SK-N-SH treated with all-trans-retinoic acid at 6 μM for 48 hours (cell line): ENCODE measurements at regions not wholly inside any gene's neighbourhood (a gene's known extent, or its start where the extent isn't known, plus 50 kb on each side); places are given as distances from the start of the nearest gene placed in this dataset.

Experiments used
- TF ChIP-seq, protein P1 (sequence below): fragments of 250-450 bp; sonication (Bioruptor Pico); IDR thresholded peaks from 2 replicates; pipeline ENCODE4 v1.5.0; 2020; ENCODE audit warnings: mild to moderate bottlenecking, moderate library complexity
- TF ChIP-seq, protein P2 (sequence below): fragments of 250-450 bp; sonication (Bioruptor Pico); IDR thresholded peaks from 2 replicates; pipeline ENCODE4 v1.8.0; 2020; ENCODE audit warnings: mild to moderate bottlenecking, moderate library complexity, borderline replicate concordance

DNA sequence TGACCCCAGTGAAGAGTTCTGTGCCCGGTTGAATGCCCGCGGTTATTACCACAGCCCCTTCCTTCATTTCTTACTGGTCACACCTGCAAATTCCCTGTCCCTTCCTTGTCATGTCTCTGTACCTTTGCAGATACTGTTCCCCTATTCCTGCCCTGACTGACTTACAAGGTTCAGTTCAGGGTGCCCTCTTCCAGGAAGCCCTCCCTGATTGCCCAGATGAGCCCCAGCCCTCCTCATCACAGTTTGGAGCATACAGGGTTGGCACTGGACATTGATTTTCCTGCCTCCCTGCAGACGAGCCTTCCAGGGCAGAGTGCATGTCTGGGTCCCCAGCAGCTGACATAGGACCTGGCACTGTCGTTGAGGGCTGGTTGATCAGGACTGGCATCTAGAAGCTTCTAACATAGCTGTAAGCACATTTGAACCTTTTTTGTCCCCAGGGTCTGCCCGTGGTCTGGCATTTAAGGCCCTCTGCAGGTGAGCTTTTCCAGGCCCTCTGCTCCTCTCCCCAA, 70.4 kb upstream of the SHISAL1 start:
- TF ChIP-seq, protein P1, sequence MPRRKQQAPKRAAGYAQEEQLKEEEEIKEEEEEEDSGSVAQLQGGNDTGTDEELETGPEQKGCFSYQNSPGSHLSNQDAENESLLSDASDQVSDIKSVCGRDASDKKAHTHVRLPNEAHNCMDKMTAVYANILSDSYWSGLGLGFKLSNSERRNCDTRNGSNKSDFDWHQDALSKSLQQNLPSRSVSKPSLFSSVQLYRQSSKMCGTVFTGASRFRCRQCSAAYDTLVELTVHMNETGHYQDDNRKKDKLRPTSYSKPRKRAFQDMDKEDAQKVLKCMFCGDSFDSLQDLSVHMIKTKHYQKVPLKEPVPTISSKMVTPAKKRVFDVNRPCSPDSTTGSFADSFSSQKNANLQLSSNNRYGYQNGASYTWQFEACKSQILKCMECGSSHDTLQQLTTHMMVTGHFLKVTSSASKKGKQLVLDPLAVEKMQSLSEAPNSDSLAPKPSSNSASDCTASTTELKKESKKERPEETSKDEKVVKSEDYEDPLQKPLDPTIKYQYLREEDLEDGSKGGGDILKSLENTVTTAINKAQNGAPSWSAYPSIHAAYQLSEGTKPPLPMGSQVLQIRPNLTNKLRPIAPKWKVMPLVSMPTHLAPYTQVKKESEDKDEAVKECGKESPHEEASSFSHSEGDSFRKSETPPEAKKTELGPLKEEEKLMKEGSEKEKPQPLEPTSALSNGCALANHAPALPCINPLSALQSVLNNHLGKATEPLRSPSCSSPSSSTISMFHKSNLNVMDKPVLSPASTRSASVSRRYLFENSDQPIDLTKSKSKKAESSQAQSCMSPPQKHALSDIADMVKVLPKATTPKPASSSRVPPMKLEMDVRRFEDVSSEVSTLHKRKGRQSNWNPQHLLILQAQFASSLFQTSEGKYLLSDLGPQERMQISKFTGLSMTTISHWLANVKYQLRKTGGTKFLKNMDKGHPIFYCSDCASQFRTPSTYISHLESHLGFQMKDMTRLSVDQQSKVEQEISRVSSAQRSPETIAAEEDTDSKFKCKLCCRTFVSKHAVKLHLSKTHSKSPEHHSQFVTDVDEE (CRISPR knock-in tag) = no peak
- TF ChIP-seq, protein P2, sequence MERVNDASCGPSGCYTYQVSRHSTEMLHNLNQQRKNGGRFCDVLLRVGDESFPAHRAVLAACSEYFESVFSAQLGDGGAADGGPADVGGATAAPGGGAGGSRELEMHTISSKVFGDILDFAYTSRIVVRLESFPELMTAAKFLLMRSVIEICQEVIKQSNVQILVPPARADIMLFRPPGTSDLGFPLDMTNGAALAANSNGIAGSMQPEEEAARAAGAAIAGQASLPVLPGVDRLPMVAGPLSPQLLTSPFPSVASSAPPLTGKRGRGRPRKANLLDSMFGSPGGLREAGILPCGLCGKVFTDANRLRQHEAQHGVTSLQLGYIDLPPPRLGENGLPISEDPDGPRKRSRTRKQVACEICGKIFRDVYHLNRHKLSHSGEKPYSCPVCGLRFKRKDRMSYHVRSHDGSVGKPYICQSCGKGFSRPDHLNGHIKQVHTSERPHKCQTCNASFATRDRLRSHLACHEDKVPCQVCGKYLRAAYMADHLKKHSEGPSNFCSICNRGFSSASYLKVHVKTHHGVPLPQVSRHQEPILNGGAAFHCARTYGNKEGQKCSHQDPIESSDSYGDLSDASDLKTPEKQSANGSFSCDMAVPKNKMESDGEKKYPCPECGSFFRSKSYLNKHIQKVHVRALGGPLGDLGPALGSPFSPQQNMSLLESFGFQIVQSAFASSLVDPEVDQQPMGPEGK = no peak
